GM12878 (cell line): ENCODE measurements at regions not wholly inside any gene's neighbourhood (a gene's known extent, or its start where the extent isn't known, plus 50 kb on each side); places are given as distances from the start of the nearest gene placed in this dataset.

Experiments used
- ATAC-seq: fragments of 200-7000 bp; cut with Tn5 transposase; 3 replicates; pipeline ENCODE4 v1.9.1; 2020; ENCODE audit warnings: mild to moderate bottlenecking, moderate library complexity
- BruUV-seq: library from RNA; stranded (reverse); fragments of 400-500 nt; replicated peaks from 2 replicates; lab custom pipeline; 2021; lab: Mats Ljungman, UMichigan
- CTCF ChIA-PET: fragments of 300-600 bp; sonication (Branson Sonifier 250); formaldehyde crosslinking; extraction: SDS; loops from one replicate; lab custom pipeline; 2021; ENCODE audit warnings: inconsistent platforms; lab: Yijun Ruan, JAX
- POLR2A ChIA-PET: fragments of 350-600 bp; formaldehyde crosslinking; extraction: SDS; loops from one replicate; lab custom pipeline; 2021; ENCODE audit warnings: inconsistent platforms; lab: Charles Lee
- RAD21 ChIA-PET: fragments of 300-600 bp; sonication (Branson Sonifier 250); formaldehyde crosslinking; loops from one replicate; lab custom pipeline; 2023; ENCODE audit warnings: antibody characterized with exemption; ENCODE audit not compliant: unreplicated experiment; lab: Charles Lee
- SMC1A ChIA-PET: fragments of 300-600 bp; sonication (Branson Sonifier 250); formaldehyde crosslinking; loops from one replicate; lab custom pipeline; 2023; ENCODE audit not compliant: unreplicated experiment, uncharacterized antibody; lab: Charles Lee
- DNase-seq: peaks from one replicate; pipeline ENCODE4 v3.0.0-alpha.2; 2011; ENCODE audit warnings: low read depth, low spot score
- FAIRE-seq: peaks from 3 replicates; lab custom pipeline; 2011; peaks lifted over from hg19 to GRCh38; lab: Jason Lieb, UNC
- H2AFZ ChIP-seq: 2 replicates; pipeline ENCODE4 v1.6.0; 2011; ENCODE audit warnings: low read depth, low read length, control low read depth; ENCODE audit not compliant: control insufficient read depth
- H3K27ac ChIP-seq: 2 replicates; pipeline ENCODE4 v1.5.1; 2011; ENCODE audit warnings: control low read depth; ENCODE audit not compliant: control insufficient read depth, insufficient read depth
- H3K27me3 ChIP-seq, 2 experiments: replicated peaks in 1 of 2; 2 replicates each; pipeline versions ENCODE4 v1.6.0 to v1.6.1; 2011; ENCODE audit warnings: low read length in 1 of 2; ENCODE audit not compliant: control insufficient read depth in 2 of 2, insufficient read depth in 2 of 2
- H3K36me3 ChIP-seq, 2 experiments: 2 replicates each; pipeline ENCODE4 v1.5.1; 2011; ENCODE audit warnings: low read length in 1 of 2; ENCODE audit not compliant: control insufficient read depth in 2 of 2, insufficient read depth in 2 of 2
- H3K4me1 ChIP-seq: 2 replicates; pipeline ENCODE4 v1.6.1; 2011; ENCODE audit warnings: mild to moderate bottlenecking, low read length, moderate library complexity, mixed read lengths; ENCODE audit not compliant: control insufficient read depth, insufficient read depth
- H3K4me2 ChIP-seq: 2 replicates; pipeline ENCODE4 v1.6.0; 2011; ENCODE audit warnings: control low read depth; ENCODE audit not compliant: control insufficient read depth, insufficient read depth
- H3K4me3 ChIP-seq: fragments of 200-600 bp; sonication (generic); 2 replicates; pipeline ENCODE4 v1.5.1; 2016
- H3K79me2 ChIP-seq: 2 replicates; pipeline ENCODE4 v1.6.0; 2011; ENCODE audit warnings: low read length; ENCODE audit not compliant: control insufficient read depth, insufficient read depth
- H3K9ac ChIP-seq: 2 replicates; pipeline ENCODE4 v1.8.0; 2011; ENCODE audit warnings: low read length, control low read depth, mixed read lengths; ENCODE audit not compliant: control insufficient read depth, insufficient read depth
- H3K9me3 ChIP-seq: replicated peaks from 3 replicates; pipeline ENCODE4 v1.5.1; 2011; ENCODE audit warnings: mild to moderate bottlenecking, low read length; ENCODE audit not compliant: control insufficient read depth, insufficient read depth
- H4K20me1 ChIP-seq: 2 replicates; pipeline ENCODE4 v1.6.0; 2011; ENCODE audit not compliant: control insufficient read depth, insufficient read depth
- ASH2L ChIP-seq: fragments of 300-600, 200-600 bp; sonication (generic); IDR thresholded peaks from 2 replicates; pipeline ENCODE4 v1.6.1; 2017; ENCODE audit warnings: low read depth, mild to moderate bottlenecking, borderline replicate concordance
- BCL11A ChIP-seq: IDR thresholded peaks from 2 replicates; pipeline ENCODE4 v1.6.1; 2011; ENCODE audit warnings: low read depth, low read length
- CHD4 ChIP-seq: fragments of 200-600 bp; sonication (generic); IDR thresholded peaks from 2 replicates; pipeline ENCODE4 v1.6.1; 2016; ENCODE audit warnings: mild to moderate bottlenecking
- ESRRA ChIP-seq: IDR thresholded peaks from 2 replicates; pipeline ENCODE4 v1.6.1; 2012; ENCODE audit warnings: mild to moderate bottlenecking, low read length, improper control_type of control experiment
- LARP7 ChIP-seq: fragments of 450-650 bp; IDR thresholded peaks from 2 replicates; pipeline ENCODE4 v1.6.1; 2017; ENCODE audit warnings: mild to moderate bottlenecking
- POU2F2 ChIP-seq: IDR thresholded peaks from 3 replicates; pipeline ENCODE4 v1.6.1; 2011; ENCODE audit warnings: low read depth, mild to moderate bottlenecking, low read length, borderline replicate concordance
- SIN3A ChIP-seq: IDR thresholded peaks from 2 replicates; pipeline ENCODE4 v1.6.1; 2012; ENCODE audit warnings: low read depth, low read length, improper control_type of control experiment
- SMAD5 ChIP-seq: IDR thresholded peaks from 2 replicates; pipeline ENCODE4 v1.6.1; 2016; ENCODE audit warnings: antibody characterized with exemption, low read depth
- SMARCA5 ChIP-seq: fragments of 450-650 bp; IDR thresholded peaks from 2 replicates; pipeline ENCODE4 v1.6.1; 2017; ENCODE audit warnings: mild to moderate bottlenecking
- SREBF1 ChIP-seq: IDR thresholded peaks from 2 replicates; pipeline ENCODE4 v1.6.1; 2012; ENCODE audit warnings: mild to moderate bottlenecking, low read length
- SUPT20H ChIP-seq: IDR thresholded peaks from 2 replicates; pipeline ENCODE4 v1.6.1; 2011; ENCODE audit warnings: low read depth, mild to moderate bottlenecking, low read length, moderate library complexity, borderline replicate concordance; ENCODE audit not compliant: control insufficient read depth
- WGBS: methylation state at CpG from one replicate; pipeline ENCODE4 v1.1.6; 2016; ENCODE audit warnings: low lambda C conversion rate; ENCODE audit not compliant: insufficient replicate concordance, insufficient coverage; ENCODE audit errors: missing lambda C conversion rate; 5-methylcytosine and 5-hydroxymethylcytosine counted together
- in situ Hi-C: fragments of 300-500 bp; cut with MboI; formaldehyde crosslinking; loops from 9 replicates; pipeline ENCODE4 v1.14.3; 2018; ENCODE audit warnings: mixed read lengths
- intact Hi-C: fragments of 100-400 bp; cut with micrococcal nuclease; formaldehyde crosslinking; loops from one replicate; pipeline ENCODE4 v1.14.2; 2022; ENCODE audit not compliant: unreplicated experiment
- TF ChIP-seq, protein P1 (sequence below): fragments of 450-650 bp; IDR thresholded peaks from 2 replicates; pipeline ENCODE4 v1.6.1; 2017; ENCODE audit warnings: mild to moderate bottlenecking, moderate library complexity
- TF ChIP-seq, protein P2 (sequence below): fragments of 450-650 bp; IDR thresholded peaks from 2 replicates; pipeline ENCODE4 v1.6.1; 2018; ENCODE audit warnings: borderline replicate concordance, mild to moderate bottlenecking; ENCODE audit not compliant: partially characterized antibody
- TF ChIP-seq, protein P3 (sequence below): fragments of 450-650 bp; IDR thresholded peaks from 2 replicates; pipeline ENCODE4 v1.6.1; 2017; ENCODE audit warnings: antibody characterized with exemption, mild to moderate bottlenecking, moderate library complexity

DNA sequence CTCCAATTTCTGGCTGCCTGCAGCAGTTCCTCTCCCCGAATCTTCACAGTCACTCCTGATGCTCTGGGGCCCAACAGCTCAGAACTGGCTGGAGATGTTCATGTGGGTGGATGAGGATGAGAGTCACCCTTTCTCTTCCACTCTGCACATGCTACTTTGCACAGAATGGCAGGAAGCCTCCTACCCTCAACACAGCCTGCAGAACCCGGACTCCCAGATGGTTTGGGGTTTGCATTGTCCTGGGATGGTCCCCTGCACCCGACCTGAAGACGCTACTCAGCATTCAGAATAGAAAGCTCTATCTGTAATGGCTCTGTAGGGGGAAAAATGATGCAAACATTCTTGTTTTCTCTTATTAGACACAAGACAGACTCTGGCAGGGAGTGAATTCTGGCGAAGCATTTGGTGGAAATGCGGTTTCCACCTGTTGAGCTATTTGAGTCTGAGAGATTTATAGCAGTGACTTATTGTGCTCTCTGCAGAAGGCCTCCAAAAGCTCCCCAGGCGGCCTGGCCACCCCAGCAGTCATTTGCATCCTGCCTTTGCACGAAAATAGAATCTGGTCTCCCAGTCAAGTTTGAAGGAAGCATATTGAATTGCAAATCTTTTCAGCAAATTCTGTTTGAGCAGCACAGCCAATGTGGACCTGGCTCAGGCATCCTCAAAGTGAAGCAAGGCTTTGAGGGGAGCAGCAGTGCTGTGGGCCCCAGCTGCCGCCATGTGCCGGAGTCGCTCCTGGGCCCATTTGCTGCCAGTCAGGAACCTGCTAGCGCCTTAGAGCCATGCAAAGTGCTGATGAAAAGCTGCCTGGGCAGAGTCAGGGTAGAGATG lies 309.3 kb downstream of the TCERG1L start:
- Histone ChIP-seq H3K4me3 (no peak overlapping the region), H3K4me1 (no peaks in the 10 kb centered on the region), H4K20me1 (no peaks in the 10 kb centered on the region), H3K9me3 (no peaks in the 10 kb centered on the region; the same call in 2 of the 3 replicates), H3K4me2 (no peak overlapping the region), H3K79me2 (no peaks in the 10 kb centered on the region), H3K9ac (no peak overlapping the region), H3K36me3 (no peaks in the 10 kb centered on the region), H3K27ac (no peak overlapping the region), H2AFZ (no peak overlapping the region), H3K27me3 (no peaks in the 10 kb centered on the region)
- ChIA-PET CTCF (no interaction called here), RAD21 (no interaction called here), POLR2A (no interaction called here), SMC1A (no interaction called here)
- no peak for FAIRE-seq
- in situ Hi-C loops (no loop called here), intact Hi-C loops (no loop called here)
- no peak for DNase-seq
- WGBS: 17% methylated on average over 12 of the region's 12 CpGs
- no TSS peak for BruUV-seq
- no peak for ATAC-seq
- TF ChIP-seq POU2F2 (no peak), ASH2L (no peak), SMAD5 (no peak), SMARCA5 (no peak), BCL11A (no peak), ESRRA (no peak), SREBF1 (no peak), LARP7 (no peak), SUPT20H (no peak), SIN3A (no peak), CHD4 (no peak)
- TF ChIP-seq, protein P1, sequence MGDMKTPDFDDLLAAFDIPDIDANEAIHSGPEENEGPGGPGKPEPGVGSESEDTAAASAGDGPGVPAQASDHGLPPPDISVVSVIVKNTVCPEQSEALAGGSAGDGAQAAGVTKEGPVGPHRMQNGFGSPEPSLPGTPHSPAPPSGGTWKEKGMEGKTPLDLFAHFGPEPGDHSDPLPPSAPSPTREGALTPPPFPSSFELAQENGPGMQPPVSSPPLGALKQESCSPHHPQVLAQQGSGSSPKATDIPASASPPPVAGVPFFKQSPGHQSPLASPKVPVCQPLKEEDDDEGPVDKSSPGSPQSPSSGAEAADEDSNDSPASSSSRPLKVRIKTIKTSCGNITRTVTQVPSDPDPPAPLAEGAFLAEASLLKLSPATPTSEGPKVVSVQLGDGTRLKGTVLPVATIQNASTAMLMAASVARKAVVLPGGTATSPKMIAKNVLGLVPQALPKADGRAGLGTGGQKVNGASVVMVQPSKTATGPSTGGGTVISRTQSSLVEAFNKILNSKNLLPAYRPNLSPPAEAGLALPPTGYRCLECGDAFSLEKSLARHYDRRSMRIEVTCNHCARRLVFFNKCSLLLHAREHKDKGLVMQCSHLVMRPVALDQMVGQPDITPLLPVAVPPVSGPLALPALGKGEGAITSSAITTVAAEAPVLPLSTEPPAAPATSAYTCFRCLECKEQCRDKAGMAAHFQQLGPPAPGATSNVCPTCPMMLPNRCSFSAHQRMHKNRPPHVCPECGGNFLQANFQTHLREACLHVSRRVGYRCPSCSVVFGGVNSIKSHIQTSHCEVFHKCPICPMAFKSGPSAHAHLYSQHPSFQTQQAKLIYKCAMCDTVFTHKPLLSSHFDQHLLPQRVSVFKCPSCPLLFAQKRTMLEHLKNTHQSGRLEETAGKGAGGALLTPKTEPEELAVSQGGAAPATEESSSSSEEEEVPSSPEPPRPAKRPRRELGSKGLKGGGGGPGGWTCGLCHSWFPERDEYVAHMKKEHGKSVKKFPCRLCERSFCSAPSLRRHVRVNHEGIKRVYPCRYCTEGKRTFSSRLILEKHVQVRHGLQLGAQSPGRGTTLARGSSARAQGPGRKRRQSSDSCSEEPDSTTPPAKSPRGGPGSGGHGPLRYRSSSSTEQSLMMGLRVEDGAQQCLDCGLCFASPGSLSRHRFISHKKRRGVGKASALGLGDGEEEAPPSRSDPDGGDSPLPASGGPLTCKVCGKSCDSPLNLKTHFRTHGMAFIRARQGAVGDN: no peak
- TF ChIP-seq, protein P2, sequence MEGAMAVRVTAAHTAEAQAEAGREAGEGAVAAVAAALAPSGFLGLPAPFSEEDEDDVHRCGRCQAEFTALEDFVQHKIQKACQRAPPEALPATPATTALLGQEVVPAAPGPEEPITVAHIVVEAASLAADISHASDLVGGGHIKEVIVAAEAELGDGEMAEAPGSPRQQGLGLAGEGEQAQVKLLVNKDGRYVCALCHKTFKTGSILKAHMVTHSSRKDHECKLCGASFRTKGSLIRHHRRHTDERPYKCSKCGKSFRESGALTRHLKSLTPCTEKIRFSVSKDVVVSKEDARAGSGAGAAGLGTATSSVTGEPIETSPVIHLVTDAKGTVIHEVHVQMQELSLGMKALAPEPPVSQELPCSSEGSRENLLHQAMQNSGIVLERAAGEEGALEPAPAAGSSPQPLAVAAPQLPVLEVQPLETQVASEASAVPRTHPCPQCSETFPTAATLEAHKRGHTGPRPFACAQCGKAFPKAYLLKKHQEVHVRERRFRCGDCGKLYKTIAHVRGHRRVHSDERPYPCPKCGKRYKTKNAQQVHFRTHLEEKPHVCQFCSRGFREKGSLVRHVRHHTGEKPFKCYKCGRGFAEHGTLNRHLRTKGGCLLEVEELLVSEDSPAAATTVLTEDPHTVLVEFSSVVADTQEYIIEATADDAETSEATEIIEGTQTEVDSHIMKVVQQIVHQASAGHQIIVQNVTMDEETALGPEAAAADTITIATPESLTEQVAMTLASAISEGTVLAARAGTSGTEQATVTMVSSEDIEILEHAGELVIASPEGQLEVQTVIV: no peak
- TF ChIP-seq, protein P3, sequence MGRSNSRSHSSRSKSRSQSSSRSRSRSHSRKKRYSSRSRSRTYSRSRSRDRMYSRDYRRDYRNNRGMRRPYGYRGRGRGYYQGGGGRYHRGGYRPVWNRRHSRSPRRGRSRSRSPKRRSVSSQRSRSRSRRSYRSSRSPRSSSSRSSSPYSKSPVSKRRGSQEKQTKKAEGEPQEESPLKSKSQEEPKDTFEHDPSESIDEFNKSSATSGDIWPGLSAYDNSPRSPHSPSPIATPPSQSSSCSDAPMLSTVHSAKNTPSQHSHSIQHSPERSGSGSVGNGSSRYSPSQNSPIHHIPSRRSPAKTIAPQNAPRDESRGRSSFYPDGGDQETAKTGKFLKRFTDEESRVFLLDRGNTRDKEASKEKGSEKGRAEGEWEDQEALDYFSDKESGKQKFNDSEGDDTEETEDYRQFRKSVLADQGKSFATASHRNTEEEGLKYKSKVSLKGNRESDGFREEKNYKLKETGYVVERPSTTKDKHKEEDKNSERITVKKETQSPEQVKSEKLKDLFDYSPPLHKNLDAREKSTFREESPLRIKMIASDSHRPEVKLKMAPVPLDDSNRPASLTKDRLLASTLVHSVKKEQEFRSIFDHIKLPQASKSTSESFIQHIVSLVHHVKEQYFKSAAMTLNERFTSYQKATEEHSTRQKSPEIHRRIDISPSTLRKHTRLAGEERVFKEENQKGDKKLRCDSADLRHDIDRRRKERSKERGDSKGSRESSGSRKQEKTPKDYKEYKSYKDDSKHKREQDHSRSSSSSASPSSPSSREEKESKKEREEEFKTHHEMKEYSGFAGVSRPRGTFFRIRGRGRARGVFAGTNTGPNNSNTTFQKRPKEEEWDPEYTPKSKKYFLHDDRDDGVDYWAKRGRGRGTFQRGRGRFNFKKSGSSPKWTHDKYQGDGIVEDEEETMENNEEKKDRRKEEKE: no peak
